HL-60 (cell line): ENCODE measurements at regions not wholly inside any gene's neighbourhood (a gene's known extent, or its start where the extent isn't known, plus 50 kb on each side); places are given as distances from the start of the nearest gene placed in this dataset.

Experiments
- CTCF ChIP-seq: IDR thresholded peaks from one replicate; pipeline ENCODE4 v1.5.1; 2011; ENCODE audit warnings: low read length, control low read depth, inconsistent platforms; ENCODE audit not compliant: insufficient read depth
- GABPA ChIP-seq: IDR thresholded peaks from 2 replicates; pipeline ENCODE4 v1.6.1; 2012; ENCODE audit warnings: low read depth
- POLR2AphosphoS5 ChIP-seq: IDR thresholded peaks from 2 replicates; pipeline ENCODE4 v1.6.1; 2012; ENCODE audit warnings: low read depth
- REST ChIP-seq: IDR thresholded peaks from 2 replicates; pipeline ENCODE4 v1.6.1; 2012; ENCODE audit warnings: low read depth; ENCODE audit not compliant: insufficient replicate concordance
- SPI1 ChIP-seq: IDR thresholded peaks from 2 replicates; pipeline ENCODE4 v1.6.1; 2012; ENCODE audit warnings: low read depth, mild to moderate bottlenecking, borderline replicate concordance

- TF ChIP-seq CTCF (no peak), REST (no peak), POLR2AphosphoS5 (no peak), GABPA (no peak), SPI1 (no peak)
Measured at GRCh38 chr6:19638931-19639330, 198.2 kb upstream of the ID4 start.
